Stomach (tissue), 4 donors: ENCODE measurements at regions not wholly inside any gene's neighbourhood (a gene's known extent, or its start where the extent isn't known, plus 50 kb on each side); places are given as distances from the start of the nearest gene placed in this dataset.

Experiments
- EP300 ChIP-seq: sonication (generic); formaldehyde crosslinking; IDR thresholded peaks from one replicate; pipeline ENCODE4 v1.6.1; 2017; ENCODE audit warnings: antibody characterized with exemption
- POLR2A ChIP-seq, 4 donors: fragments of 450-650 bp; IDR thresholded peaks; one replicate each; pipeline ENCODE4 v1.6.1; 2016; ENCODE audit warnings: antibody characterized with exemption in 4 of 4, control low read depth in 2 of 4, mild to moderate bottlenecking in 1 of 4, moderate library complexity in 1 of 4
- POLR2AphosphoS5 ChIP-seq, 3 donors: sonication (generic); formaldehyde crosslinking; IDR thresholded peaks; one replicate each; pipeline ENCODE4 v1.6.1; 2016; ENCODE audit warnings: antibody characterized with exemption in 3 of 3
- TF ChIP-seq, protein P1 (sequence below), 7 experiments: fragments of 450-650 bp in 4 of 7; fragments of 200-600 bp in 3 of 7; sonication (generic) in 3 of 7; IDR thresholded peaks; one replicate each; pipeline ENCODE4 v1.5.1; 2016 to 2019; ENCODE audit warnings: antibody characterized with exemption in 7 of 7, control low read depth in 2 of 7, mild to moderate bottlenecking in 1 of 7

GRCh38 chr13:72230131-72230530 is 363.1 kb upstream of the DACH1 start:
- TF ChIP-seq, protein P1, sequence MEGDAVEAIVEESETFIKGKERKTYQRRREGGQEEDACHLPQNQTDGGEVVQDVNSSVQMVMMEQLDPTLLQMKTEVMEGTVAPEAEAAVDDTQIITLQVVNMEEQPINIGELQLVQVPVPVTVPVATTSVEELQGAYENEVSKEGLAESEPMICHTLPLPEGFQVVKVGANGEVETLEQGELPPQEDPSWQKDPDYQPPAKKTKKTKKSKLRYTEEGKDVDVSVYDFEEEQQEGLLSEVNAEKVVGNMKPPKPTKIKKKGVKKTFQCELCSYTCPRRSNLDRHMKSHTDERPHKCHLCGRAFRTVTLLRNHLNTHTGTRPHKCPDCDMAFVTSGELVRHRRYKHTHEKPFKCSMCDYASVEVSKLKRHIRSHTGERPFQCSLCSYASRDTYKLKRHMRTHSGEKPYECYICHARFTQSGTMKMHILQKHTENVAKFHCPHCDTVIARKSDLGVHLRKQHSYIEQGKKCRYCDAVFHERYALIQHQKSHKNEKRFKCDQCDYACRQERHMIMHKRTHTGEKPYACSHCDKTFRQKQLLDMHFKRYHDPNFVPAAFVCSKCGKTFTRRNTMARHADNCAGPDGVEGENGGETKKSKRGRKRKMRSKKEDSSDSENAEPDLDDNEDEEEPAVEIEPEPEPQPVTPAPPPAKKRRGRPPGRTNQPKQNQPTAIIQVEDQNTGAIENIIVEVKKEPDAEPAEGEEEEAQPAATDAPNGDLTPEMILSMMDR (IDR thresholded peaks at IDR 0.05) = no peak
- no peak for TF ChIP-seq POLR2A (IDR thresholded peaks at IDR 0.05)
- TF ChIP-seq POLR2AphosphoS5 (IDR thresholded peaks at IDR 0.05) = no peak
- no peak for TF ChIP-seq EP300
